HCT116 (cell line): ENCODE measurements at regions not wholly inside any gene's neighbourhood (a gene's known extent, or its start where the extent isn't known, plus 50 kb on each side); places are given as distances from the start of the nearest gene placed in this dataset.

ENCODE experiments used
- ATAC-seq: fragments of 200-7000 bp; cut with Tn5 transposase; 2 replicates; pipeline ENCODE4 v1.9.1; 2020; ENCODE audit warnings: mild to moderate bottlenecking, moderate library complexity
- BruUV-seq: library from RNA; stranded (reverse); fragments of 400-500 nt; replicated peaks from 2 replicates; lab custom pipeline; 2021; lab: Mats Ljungman, UMichigan
- CTCF ChIA-PET: fragments of 300-600 bp; sonication (Branson Sonifier 250); formaldehyde crosslinking; loops from one replicate; lab custom pipeline; 2021; ENCODE audit warnings: antibody characterized with exemption; lab: Charles Lee
- POLR2A ChIA-PET: fragments of 300-600, 350-600 bp; sonication (Branson Sonifier 250); formaldehyde crosslinking; loops from one replicate; lab custom pipeline; 2021; ENCODE audit warnings: antibody characterized with exemption; lab: Charles Lee
- RAD21 ChIA-PET, 2 experiments: fragments of 300-600 bp; sonication (Branson Sonifier 250); formaldehyde crosslinking; loops; one replicate each; lab custom pipeline; 2023; ENCODE audit warnings: low total read pairs in 2 of 2; ENCODE audit not compliant: uncharacterized antibody in 2 of 2, unreplicated experiment in 2 of 2, low non-redundant PET in 1 of 2; lab: Charles Lee
- DNase-seq: peaks from one replicate; pipeline ENCODE4 v3.0.0-alpha.2; 2010; ENCODE audit warnings: low read depth, low spot score
- H2AFZ ChIP-seq: fragments of 200-600 bp; shearing (Covaris generic), sonication (generic); 2 replicates; pipeline ENCODE4 v1.6.1; 2017; ENCODE audit warnings: low read depth, mixed run types, mixed read lengths, antibody characterized with exemption, low read length; ENCODE audit not compliant: poor library complexity, severe bottlenecking
- H3K27ac ChIP-seq: 2 replicates; pipeline ENCODE4 v1.5.1; 2012; ENCODE audit warnings: low read depth, low read length
- H3K27me3 ChIP-seq: fragments of 200-600 bp; sonication (generic); 2 replicates; pipeline ENCODE4 v1.6.1; 2016; ENCODE audit warnings: mixed run types, low read length, mixed read lengths; ENCODE audit not compliant: insufficient read depth
- H3K36me3 ChIP-seq, 2 experiments: fragments of 200-500 bp in 1 of 2; fragments of 200-600 bp in 1 of 2; sonication (Bioruptor generic) in 1 of 2; sonication (generic) in 1 of 2; 2 replicates each; pipeline versions ENCODE4 v1.5.1 to v1.6.1; 2014 to 2016; ENCODE audit warnings: low read length in 2 of 2, inconsistent platforms in 1 of 2, mixed read lengths in 1 of 2, mixed run types in 1 of 2; ENCODE audit not compliant: insufficient read depth in 2 of 2, control insufficient read depth in 1 of 2
- H3K4me1 ChIP-seq, 2 experiments: fragments of 200-600 bp in 1 of 2; sonication (generic) in 1 of 2; 2 replicates each; pipeline versions ENCODE4 v1.5.1 to v1.6.1; 2012 to 2017; ENCODE audit warnings: low read length in 2 of 2, inconsistent platforms in 1 of 2, mild to moderate bottlenecking in 1 of 2, mixed read lengths in 1 of 2, mixed run types in 1 of 2, moderate library complexity in 1 of 2; ENCODE audit not compliant: insufficient read depth in 2 of 2, control insufficient read depth in 1 of 2
- H3K4me2 ChIP-seq: fragments of 200-600 bp; sonication (generic); 2 replicates; pipeline ENCODE4 v1.6.1; 2017; ENCODE audit warnings: mixed run types, low read length, mixed read lengths
- H3K4me3 ChIP-seq, 2 experiments: fragments of 200-600 bp in 1 of 2; sonication (generic) in 1 of 2; replicated peaks in 1 of 2; 2 replicates each; pipeline ENCODE4 v1.5.1; 2011 to 2016; ENCODE audit warnings: low read length in 2 of 2, control low read depth in 1 of 2, low read depth in 1 of 2, mild to moderate bottlenecking in 1 of 2, mixed read lengths in 1 of 2, mixed run types in 1 of 2
- H3K79me2 ChIP-seq: fragments of 200-600 bp; sonication (generic); 2 replicates; pipeline ENCODE4 v1.6.1; 2017; ENCODE audit warnings: mild to moderate bottlenecking, mixed run types, low read length, moderate library complexity, mixed read lengths; ENCODE audit not compliant: insufficient read depth
- H3K9ac ChIP-seq: fragments of 200-600 bp; sonication (generic); 2 replicates; pipeline ENCODE4 v1.6.1; 2016; ENCODE audit warnings: low read length, mixed read lengths
- H3K9me2 ChIP-seq: fragments of 200-600 bp; sonication (generic), shearing (Covaris generic); 2 replicates; pipeline ENCODE4 v1.6.1; 2017; ENCODE audit warnings: mixed run types, mild to moderate bottlenecking, moderate library complexity; ENCODE audit not compliant: insufficient read depth
- H3K9me3 ChIP-seq, 2 experiments: fragments of 200-500 bp in 1 of 2; fragments of 200-600 bp in 1 of 2; sonication (Bioruptor generic) in 1 of 2; sonication (generic) in 1 of 2; 2 replicates each; pipeline ENCODE4 v1.6.1; 2014 to 2017; ENCODE audit warnings: low read length in 2 of 2, mixed read lengths in 2 of 2, inconsistent platforms in 1 of 2, low read depth in 1 of 2, mild to moderate bottlenecking in 1 of 2, mixed run types in 1 of 2, moderate library complexity in 1 of 2; ENCODE audit not compliant: control insufficient read depth in 1 of 2, insufficient read depth in 1 of 2
- H4K20me1 ChIP-seq: fragments of 200-600 bp; sonication (generic), shearing (Covaris generic); 2 replicates; pipeline ENCODE4 v1.6.1; 2017; ENCODE audit warnings: mixed run types, mild to moderate bottlenecking, moderate library complexity; ENCODE audit not compliant: insufficient read depth
- CBX3 ChIP-seq: IDR thresholded peaks from 2 replicates; pipeline ENCODE4 v1.6.1; 2012; ENCODE audit warnings: low read depth
- CEBPB ChIP-seq: IDR thresholded peaks from 2 replicates; pipeline ENCODE4 v1.6.1; 2012; ENCODE audit warnings: low read depth
- EGR1 ChIP-seq: IDR thresholded peaks from 2 replicates; pipeline ENCODE4 v1.6.1; 2012; ENCODE audit warnings: low read depth
- ELF1 ChIP-seq: IDR thresholded peaks from 2 replicates; pipeline ENCODE4 v1.6.1; 2012; ENCODE audit warnings: low read depth, borderline replicate concordance
- EZH2 ChIP-seq: fragments of 200-600 bp; sonication (generic); IDR thresholded peaks from 2 replicates; pipeline ENCODE4 v1.6.1; 2017; ENCODE audit warnings: antibody characterized with exemption, mixed run types
- EZH2phosphoT487 ChIP-seq: fragments of 200-600 bp; IDR thresholded peaks from 2 replicates; pipeline ENCODE4 v1.6.1; 2018; ENCODE audit warnings: antibody characterized with exemption, borderline replicate concordance
- FOSL1 ChIP-seq: IDR thresholded peaks from 2 replicates; pipeline ENCODE4 v1.6.1; 2012; ENCODE audit warnings: low read depth
- JUND ChIP-seq: IDR thresholded peaks from 2 replicates; pipeline ENCODE4 v1.6.1; 2012
- POLR2A ChIP-seq: IDR thresholded peaks from 2 replicates; pipeline ENCODE4 v1.7.0; 2011; ENCODE audit warnings: borderline replicate concordance; ENCODE audit not compliant: insufficient read depth, insufficient read length; ENCODE audit errors: extremely low read depth
- RAD21 ChIP-seq: IDR thresholded peaks from 2 replicates; pipeline ENCODE4 v1.6.1; 2012; ENCODE audit warnings: low read depth, mild to moderate bottlenecking
- SP1 ChIP-seq: IDR thresholded peaks from 2 replicates; pipeline ENCODE4 v1.6.1; 2012; ENCODE audit warnings: low read depth
- SRF ChIP-seq: IDR thresholded peaks from 2 replicates; pipeline ENCODE4 v1.6.1; 2012; ENCODE audit warnings: low read depth
- TCF7L2 ChIP-seq: IDR thresholded peaks from 2 replicates; pipeline ENCODE4 v1.7.0; 2011; ENCODE audit warnings: borderline replicate concordance, inconsistent platforms; ENCODE audit not compliant: insufficient read depth, insufficient read length; ENCODE audit errors: extremely low read depth
- YY1 ChIP-seq: IDR thresholded peaks from 2 replicates; pipeline ENCODE4 v1.6.1; 2011; ENCODE audit warnings: low read length, low read depth, moderate library complexity, mild to moderate bottlenecking; ENCODE audit not compliant: insufficient replicate concordance; ENCODE audit errors: extremely low read depth
- ZNF274 ChIP-seq: fragments of 200-500 bp; sonication (Bioruptor generic); IDR thresholded peaks from 2 replicates; pipeline ENCODE4 v1.6.1; 2014; ENCODE audit warnings: mild to moderate bottlenecking, low read depth, low read length, inconsistent platforms
- intact Hi-C: fragments of 100-400 bp; cut with micrococcal nuclease; formaldehyde crosslinking; loops from 2 replicates; pipeline ENCODE4 v1.10.0; 2022
- TF ChIP-seq, protein P1 (sequence below), 3 experiments: fragments of 200-600 bp in 1 of 3; sonication (generic) in 1 of 3; IDR thresholded peaks in 2 of 3; conservative IDR thresholded peaks in 1 of 3; 2 replicates each; pipeline ENCODE4 v1.5.1; 2012 to 2017; ENCODE audit warnings: low read depth in 2 of 3, low read length in 2 of 3, antibody characterized with exemption in 1 of 3, borderline replicate concordance in 1 of 3, control low read depth in 1 of 3, mild to moderate bottlenecking in 1 of 3, mixed read lengths in 1 of 3, mixed run types in 1 of 3, moderate library complexity in 1 of 3; ENCODE audit not compliant: insufficient read depth in 1 of 3
- TF ChIP-seq, protein P2 (sequence below): IDR thresholded peaks from 2 replicates; pipeline ENCODE4 v1.6.1; 2012; ENCODE audit warnings: low read depth

DNA sequence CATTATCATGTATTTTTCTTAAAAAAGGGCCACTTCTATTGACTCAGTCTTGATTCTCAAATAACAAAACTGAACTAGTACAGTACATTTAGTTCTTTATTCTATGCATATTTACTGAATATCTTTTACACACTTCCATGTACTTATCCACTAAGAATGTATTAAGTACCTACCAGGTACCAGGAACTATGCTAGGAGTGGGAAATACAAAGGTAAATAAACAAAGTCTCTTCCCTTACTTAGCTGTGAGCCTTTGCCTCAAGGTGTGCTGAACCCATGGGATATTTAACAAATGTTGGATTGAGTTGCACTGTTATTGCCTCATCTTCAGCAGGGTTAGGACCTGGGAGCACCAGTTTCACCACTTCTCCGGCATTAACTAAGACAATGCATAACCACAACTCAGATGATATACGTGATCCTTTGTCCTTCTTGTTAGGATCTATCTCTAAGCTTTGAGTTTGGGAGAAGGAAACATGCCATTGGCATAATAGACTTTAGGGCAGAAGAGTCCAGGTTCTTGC lies 533.9 kb downstream of the TFAP2B start:
- H3K79me2 ChIP-seq, result no peaks in the 10 kb centered on the region
- no peaks in the 10 kb centered on the region for H4K20me1 ChIP-seq
- H3K27me3 ChIP-seq, result no peaks in the 10 kb centered on the region
- DNase-seq, result no peak
- BruUV-seq, result no TSS peak
- intact Hi-C loops, result no loop called here
- ChIA-PET POLR2A (no interaction called here), RAD21 (no interaction called here), CTCF (no interaction called here)
- no peak for ATAC-seq
- H3K27ac ChIP-seq, result no peak overlapping the region
- no peaks in the 10 kb centered on the region for H3K4me1 ChIP-seq
- no peaks in the 10 kb centered on the region for H3K9me2 ChIP-seq
- no peak overlapping the region for H3K4me3 ChIP-seq
- peaks cover 10 to 15% of the 10 kb centered on the region in 2 experiments; a peak in 2 of 4 replicates for H3K9me3 ChIP-seq
- H3K4me2 ChIP-seq, result no peak overlapping the region
- H3K9ac ChIP-seq, result no peak overlapping the region
- H3K36me3 ChIP-seq, result no peaks in the 10 kb centered on the region
- no peak overlapping the region for H2AFZ ChIP-seq
- no peak for TF ChIP-seq CEBPB
- TF ChIP-seq ZNF274, result no peak
- TF ChIP-seq, protein P1, sequence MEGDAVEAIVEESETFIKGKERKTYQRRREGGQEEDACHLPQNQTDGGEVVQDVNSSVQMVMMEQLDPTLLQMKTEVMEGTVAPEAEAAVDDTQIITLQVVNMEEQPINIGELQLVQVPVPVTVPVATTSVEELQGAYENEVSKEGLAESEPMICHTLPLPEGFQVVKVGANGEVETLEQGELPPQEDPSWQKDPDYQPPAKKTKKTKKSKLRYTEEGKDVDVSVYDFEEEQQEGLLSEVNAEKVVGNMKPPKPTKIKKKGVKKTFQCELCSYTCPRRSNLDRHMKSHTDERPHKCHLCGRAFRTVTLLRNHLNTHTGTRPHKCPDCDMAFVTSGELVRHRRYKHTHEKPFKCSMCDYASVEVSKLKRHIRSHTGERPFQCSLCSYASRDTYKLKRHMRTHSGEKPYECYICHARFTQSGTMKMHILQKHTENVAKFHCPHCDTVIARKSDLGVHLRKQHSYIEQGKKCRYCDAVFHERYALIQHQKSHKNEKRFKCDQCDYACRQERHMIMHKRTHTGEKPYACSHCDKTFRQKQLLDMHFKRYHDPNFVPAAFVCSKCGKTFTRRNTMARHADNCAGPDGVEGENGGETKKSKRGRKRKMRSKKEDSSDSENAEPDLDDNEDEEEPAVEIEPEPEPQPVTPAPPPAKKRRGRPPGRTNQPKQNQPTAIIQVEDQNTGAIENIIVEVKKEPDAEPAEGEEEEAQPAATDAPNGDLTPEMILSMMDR (IDR thresholded peaks at IDR 0.05 in 2 of 3, conservative IDR thresholded peaks at IDR 0.05 in 1 of 3; ENCODE audit: borderline replicate concordance in 1 of 3, insufficient read depth in 1 of 3, low read depth in 2 of 3, low read length in 2 of 3), result no peak
- TF ChIP-seq JUND, result no peak
- no peak for TF ChIP-seq FOSL1
- TF ChIP-seq POLR2A, result no peak
- no peak for TF ChIP-seq SP1
- no peak for TF ChIP-seq YY1
- TF ChIP-seq ELF1, result no peak
- no peak for TF ChIP-seq RAD21
- TF ChIP-seq SRF, result no peak
- TF ChIP-seq, protein P2, sequence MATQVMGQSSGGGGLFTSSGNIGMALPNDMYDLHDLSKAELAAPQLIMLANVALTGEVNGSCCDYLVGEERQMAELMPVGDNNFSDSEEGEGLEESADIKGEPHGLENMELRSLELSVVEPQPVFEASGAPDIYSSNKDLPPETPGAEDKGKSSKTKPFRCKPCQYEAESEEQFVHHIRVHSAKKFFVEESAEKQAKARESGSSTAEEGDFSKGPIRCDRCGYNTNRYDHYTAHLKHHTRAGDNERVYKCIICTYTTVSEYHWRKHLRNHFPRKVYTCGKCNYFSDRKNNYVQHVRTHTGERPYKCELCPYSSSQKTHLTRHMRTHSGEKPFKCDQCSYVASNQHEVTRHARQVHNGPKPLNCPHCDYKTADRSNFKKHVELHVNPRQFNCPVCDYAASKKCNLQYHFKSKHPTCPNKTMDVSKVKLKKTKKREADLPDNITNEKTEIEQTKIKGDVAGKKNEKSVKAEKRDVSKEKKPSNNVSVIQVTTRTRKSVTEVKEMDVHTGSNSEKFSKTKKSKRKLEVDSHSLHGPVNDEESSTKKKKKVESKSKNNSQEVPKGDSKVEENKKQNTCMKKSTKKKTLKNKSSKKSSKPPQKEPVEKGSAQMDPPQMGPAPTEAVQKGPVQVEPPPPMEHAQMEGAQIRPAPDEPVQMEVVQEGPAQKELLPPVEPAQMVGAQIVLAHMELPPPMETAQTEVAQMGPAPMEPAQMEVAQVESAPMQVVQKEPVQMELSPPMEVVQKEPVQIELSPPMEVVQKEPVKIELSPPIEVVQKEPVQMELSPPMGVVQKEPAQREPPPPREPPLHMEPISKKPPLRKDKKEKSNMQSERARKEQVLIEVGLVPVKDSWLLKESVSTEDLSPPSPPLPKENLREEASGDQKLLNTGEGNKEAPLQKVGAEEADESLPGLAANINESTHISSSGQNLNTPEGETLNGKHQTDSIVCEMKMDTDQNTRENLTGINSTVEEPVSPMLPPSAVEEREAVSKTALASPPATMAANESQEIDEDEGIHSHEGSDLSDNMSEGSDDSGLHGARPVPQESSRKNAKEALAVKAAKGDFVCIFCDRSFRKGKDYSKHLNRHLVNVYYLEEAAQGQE, result no peak
- TF ChIP-seq TCF7L2, result no peak
- TF ChIP-seq EZH2phosphoT487, result no peak
- no peak for TF ChIP-seq EZH2
- no peak for TF ChIP-seq EGR1
- TF ChIP-seq CBX3, result no peak
